ENCODE measurements at regions not wholly inside any gene's neighbourhood (a gene's known extent, or its start where the extent isn't known, plus 50 kb on each side); places are given as distances from the start of the nearest gene placed in this dataset.

DNA sequence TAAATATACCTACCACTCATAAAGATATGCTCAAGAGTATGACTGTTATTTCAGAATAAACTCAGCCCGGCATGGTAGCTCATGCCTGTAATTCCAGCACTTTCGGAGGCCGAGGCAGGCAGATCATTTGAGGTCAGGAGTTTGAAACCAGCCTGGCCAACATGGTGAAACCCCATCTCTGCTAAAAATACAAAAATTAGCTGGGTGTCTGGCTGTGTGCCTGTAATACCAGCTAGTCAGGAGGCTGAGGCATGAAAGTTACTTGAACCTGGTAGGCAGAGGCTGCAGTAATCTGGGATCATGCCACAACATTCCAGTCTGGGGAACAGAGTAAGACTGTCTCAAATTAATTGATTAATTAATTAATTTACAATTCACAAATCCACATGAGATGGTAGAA lies 208.2 kb upstream of the PDGFD start:
- no peak overlapping the region for H4K91ac ChIP-seq (ENCODE audit: low read depth, low read length, poor library complexity)
- no peak overlapping the region for H3K4me2 ChIP-seq (ENCODE audit: insufficient read depth, low read length, poor library complexity, severe bottlenecking)
- H2BK5ac ChIP-seq (ENCODE audit: low read length) = no peak overlapping the region
- no peaks in the 10 kb centered on the region for H3K9me3 ChIP-seq (replicated peaks in 1 of 2; ENCODE audit: control insufficient read depth in 2 of 2, insufficient read depth in 1 of 2, low read depth in 1 of 2, low read length in 2 of 2)
- DNase-seq (ENCODE audit: low spot score) = no peak
- no peak overlapping the region for H3K23ac ChIP-seq (ENCODE audit: low read depth, low read length, poor library complexity)
- no peak overlapping the region for H3K18ac ChIP-seq (ENCODE audit: low read length)
- no peak overlapping the region for H3K9ac ChIP-seq (ENCODE audit: low read depth, low read length, poor library complexity)
- H3K14ac ChIP-seq (ENCODE audit: low read length) = no peak overlapping the region
- no CpG with 5 or more reads among the region's 3 CpGs for WGBS, 2 donors (ENCODE audit: extremely low coverage in 2 of 2, insufficient read length in 2 of 2, insufficient replicate concordance in 1 of 2)
- no peaks in the 10 kb centered on the region for H3K27me3 ChIP-seq (ENCODE audit: control insufficient read depth in 3 of 3, insufficient read depth in 3 of 3, low read depth in 1 of 3, low read length in 3 of 3)
- H3K4me1 ChIP-seq (ENCODE audit: control insufficient read depth in 2 of 2, insufficient read depth in 1 of 2, low read depth in 1 of 2, low read length in 2 of 2) = no peaks in the 10 kb centered on the region
- H4K8ac ChIP-seq (ENCODE audit: low read depth, low read length) = no peak overlapping the region
- H3K4me3 ChIP-seq (ENCODE audit: low read length in 2 of 2) = no peak overlapping the region
- no peak overlapping the region for H2BK120ac ChIP-seq (ENCODE audit: low read depth, low read length)
- no peaks in the 10 kb centered on the region for H3K79me1 ChIP-seq (ENCODE audit: low read depth, low read length)
- H2BK15ac ChIP-seq (ENCODE audit: low read length) = no peak overlapping the region
- no peak overlapping the region for H2AK5ac ChIP-seq (ENCODE audit: low read depth, low read length)
- no peak overlapping the region for H2AFZ ChIP-seq (ENCODE audit: low read length)
- no peak overlapping the region for H3K27ac ChIP-seq (replicated peaks; ENCODE audit: low read length)
- no peak overlapping the region for H3K4ac ChIP-seq (ENCODE audit: low read length)
- no peak overlapping the region for H2BK12ac ChIP-seq (ENCODE audit: low read length)
- no peaks in the 10 kb centered on the region for H3K36me3 ChIP-seq (replicated peaks in 1 of 2; ENCODE audit: control insufficient read depth in 2 of 2, insufficient read depth in 2 of 2, low read length in 2 of 2)

DNA sequence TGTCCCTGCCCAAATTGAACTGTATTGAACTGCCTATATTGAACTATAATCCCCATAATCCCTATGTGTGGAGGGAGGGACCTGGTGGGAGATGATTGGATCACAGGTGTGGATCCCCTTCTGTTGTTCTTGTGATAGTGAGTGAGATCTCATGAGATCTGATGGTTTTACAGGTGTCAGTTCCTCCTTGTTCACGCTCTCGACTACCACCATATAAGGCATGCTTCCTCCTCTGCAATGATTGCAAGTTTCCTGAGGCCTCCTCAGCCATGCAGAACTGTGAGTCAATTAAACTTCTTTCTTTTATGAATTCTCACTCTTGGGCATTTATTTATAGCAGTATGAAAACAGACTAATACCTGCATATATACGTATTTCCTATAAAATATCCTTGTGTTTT lies 206.5 kb upstream of the PDGFD start:
- no peak overlapping the region for H3K27ac ChIP-seq (replicated peaks; ENCODE audit: low read length)
- no peak overlapping the region for H3K23ac ChIP-seq (ENCODE audit: low read depth, low read length, poor library complexity)
- no peak overlapping the region for H3K14ac ChIP-seq (ENCODE audit: low read length)
- H3K27me3 ChIP-seq (ENCODE audit: control insufficient read depth in 3 of 3, insufficient read depth in 3 of 3, low read depth in 1 of 3, low read length in 3 of 3) = no peaks in the 10 kb centered on the region
- H2AFZ ChIP-seq (ENCODE audit: low read length) = no peak overlapping the region
- no peak overlapping the region for H3K9ac ChIP-seq (ENCODE audit: low read depth, low read length, poor library complexity)
- no peaks in the 10 kb centered on the region for H3K9me3 ChIP-seq (replicated peaks in 1 of 2; ENCODE audit: control insufficient read depth in 2 of 2, insufficient read depth in 1 of 2, low read depth in 1 of 2, low read length in 2 of 2)
- no peak overlapping the region for H2BK120ac ChIP-seq (ENCODE audit: low read depth, low read length)
- H3K4me1 ChIP-seq (ENCODE audit: control insufficient read depth in 2 of 2, insufficient read depth in 1 of 2, low read depth in 1 of 2, low read length in 2 of 2) = no peaks in the 10 kb centered on the region
- no peaks in the 10 kb centered on the region for H3K36me3 ChIP-seq (replicated peaks in 1 of 2; ENCODE audit: control insufficient read depth in 2 of 2, insufficient read depth in 2 of 2, low read length in 2 of 2)
- H4K91ac ChIP-seq (ENCODE audit: low read depth, low read length, poor library complexity) = no peak overlapping the region
- no peak overlapping the region for H2AK5ac ChIP-seq (ENCODE audit: low read depth, low read length)
- no peak overlapping the region for H3K4me3 ChIP-seq (ENCODE audit: low read length in 2 of 2)
- no peak overlapping the region for H3K18ac ChIP-seq (ENCODE audit: low read length)
- no peaks in the 10 kb centered on the region for H3K79me1 ChIP-seq (ENCODE audit: low read depth, low read length)
- no peak overlapping the region for H3K4me2 ChIP-seq (ENCODE audit: insufficient read depth, low read length, poor library complexity, severe bottlenecking)
- no peak overlapping the region for H4K8ac ChIP-seq (ENCODE audit: low read depth, low read length)
- H2BK5ac ChIP-seq (ENCODE audit: low read length) = no peak overlapping the region
- DNase-seq (ENCODE audit: low spot score) = no peak
- WGBS, 2 donors (ENCODE audit: extremely low coverage in 2 of 2, insufficient read length in 2 of 2, insufficient replicate concordance in 1 of 2) = no CpG with 5 or more reads among the region's 3 CpGs
- H3K4ac ChIP-seq (ENCODE audit: low read length) = no peak overlapping the region
- no peak overlapping the region for H2BK12ac ChIP-seq (ENCODE audit: low read length)
- H2BK15ac ChIP-seq (ENCODE audit: low read length) = no peak overlapping the region

- H3K9ac ChIP-seq (ENCODE audit: low read depth, low read length, poor library complexity) = no peak overlapping the region
- no peak overlapping the region for H2BK5ac ChIP-seq (ENCODE audit: low read length)
- H3K4ac ChIP-seq (ENCODE audit: low read length) = no peak overlapping the region
- H2BK120ac ChIP-seq (ENCODE audit: low read depth, low read length) = no peak overlapping the region
- H3K36me3 ChIP-seq (replicated peaks in 1 of 2; ENCODE audit: control insufficient read depth in 2 of 2, insufficient read depth in 2 of 2, low read length in 2 of 2) = no peaks in the 10 kb centered on the region
- no peaks in the 10 kb centered on the region for H3K9me3 ChIP-seq (replicated peaks in 1 of 2; ENCODE audit: control insufficient read depth in 2 of 2, insufficient read depth in 1 of 2, low read depth in 1 of 2, low read length in 2 of 2)
- H3K27ac ChIP-seq (replicated peaks; ENCODE audit: low read length) = no peak overlapping the region
- H2AFZ ChIP-seq (ENCODE audit: low read length) = no peak overlapping the region
- H3K18ac ChIP-seq (ENCODE audit: low read length) = no peak overlapping the region
- no peak overlapping the region for H3K23ac ChIP-seq (ENCODE audit: low read depth, low read length, poor library complexity)
- DNase-seq (ENCODE audit: low spot score) = no peak
- no peak overlapping the region for H3K4me2 ChIP-seq (ENCODE audit: insufficient read depth, low read length, poor library complexity, severe bottlenecking)
- no peak overlapping the region for H3K4me3 ChIP-seq (ENCODE audit: low read length in 2 of 2)
- H4K91ac ChIP-seq (ENCODE audit: low read depth, low read length, poor library complexity) = no peak overlapping the region
- no peak overlapping the region for H2BK15ac ChIP-seq (ENCODE audit: low read length)
- H3K14ac ChIP-seq (ENCODE audit: low read length) = no peak overlapping the region
- WGBS, 2 donors (ENCODE audit: extremely low coverage in 2 of 2, insufficient read length in 2 of 2, insufficient replicate concordance in 1 of 2) = no CpG with 5 or more reads among the region's 4 CpGs
- no peak overlapping the region for H2AK5ac ChIP-seq (ENCODE audit: low read depth, low read length)
- H3K79me1 ChIP-seq (ENCODE audit: low read depth, low read length) = no peaks in the 10 kb centered on the region
- H4K8ac ChIP-seq (ENCODE audit: low read depth, low read length) = no peak overlapping the region
- no peaks in the 10 kb centered on the region for H3K4me1 ChIP-seq (ENCODE audit: control insufficient read depth in 2 of 2, insufficient read depth in 1 of 2, low read depth in 1 of 2, low read length in 2 of 2)
- no peaks in the 10 kb centered on the region for H3K27me3 ChIP-seq (ENCODE audit: control insufficient read depth in 3 of 3, insufficient read depth in 3 of 3, low read depth in 1 of 3, low read length in 3 of 3)
- no peak overlapping the region for H2BK12ac ChIP-seq (ENCODE audit: low read length)
Measured at GRCh38 chr11:104369761-104370160, 205.8 kb upstream of the PDGFD start.

- H3K9me3 ChIP-seq (replicated peaks in 1 of 2; ENCODE audit: control insufficient read depth in 2 of 2, insufficient read depth in 1 of 2, low read depth in 1 of 2, low read length in 2 of 2) = no peaks in the 10 kb centered on the region
- no peak overlapping the region for H2BK12ac ChIP-seq (ENCODE audit: low read length)
- H3K18ac ChIP-seq (ENCODE audit: low read length) = no peak overlapping the region
- no peak overlapping the region for H3K4ac ChIP-seq (ENCODE audit: low read length)
- H2BK5ac ChIP-seq (ENCODE audit: low read length) = no peak overlapping the region
- no peaks in the 10 kb centered on the region for H3K79me1 ChIP-seq (ENCODE audit: low read depth, low read length)
- H3K14ac ChIP-seq (ENCODE audit: low read length) = no peak overlapping the region
- no peak overlapping the region for H2BK15ac ChIP-seq (ENCODE audit: low read length)
- H3K4me2 ChIP-seq (ENCODE audit: insufficient read depth, low read length, poor library complexity, severe bottlenecking) = no peak overlapping the region
- no peaks in the 10 kb centered on the region for H3K4me1 ChIP-seq (ENCODE audit: control insufficient read depth in 2 of 2, insufficient read depth in 1 of 2, low read depth in 1 of 2, low read length in 2 of 2)
- H3K9ac ChIP-seq (ENCODE audit: low read depth, low read length, poor library complexity) = no peak overlapping the region
- DNase-seq (ENCODE audit: low spot score) = no peak
- WGBS, 2 donors (ENCODE audit: extremely low coverage in 2 of 2, insufficient read length in 2 of 2, insufficient replicate concordance in 1 of 2) = no CpG with 5 or more reads among the region's 33 CpGs
- no peak overlapping the region for H2AK5ac ChIP-seq (ENCODE audit: low read depth, low read length)
- H3K27ac ChIP-seq (replicated peaks; ENCODE audit: low read length) = no peak overlapping the region
- no peak overlapping the region for H3K23ac ChIP-seq (ENCODE audit: low read depth, low read length, poor library complexity)
- H3K4me3 ChIP-seq (ENCODE audit: low read length in 2 of 2) = no peak overlapping the region
- H4K8ac ChIP-seq (ENCODE audit: low read depth, low read length) = no peak overlapping the region
- no peak overlapping the region for H2AFZ ChIP-seq (ENCODE audit: low read length)
- H4K91ac ChIP-seq (ENCODE audit: low read depth, low read length, poor library complexity) = no peak overlapping the region
- no peak overlapping the region for H2BK120ac ChIP-seq (ENCODE audit: low read depth, low read length)
- H3K36me3 ChIP-seq (replicated peaks in 1 of 2; ENCODE audit: control insufficient read depth in 2 of 2, insufficient read depth in 2 of 2, low read length in 2 of 2) = no peaks in the 10 kb centered on the region
- no peaks in the 10 kb centered on the region for H3K27me3 ChIP-seq (ENCODE audit: control insufficient read depth in 3 of 3, insufficient read depth in 3 of 3, low read depth in 1 of 3, low read length in 3 of 3)
Measured at GRCh38 chr11:104366321-104366734, 202.4 kb upstream of the PDGFD start.

Data from neuronal stem cell (in vitro differentiated cells).